Tibial artery (tissue), 4 donors: ENCODE measurements at regions not wholly inside any gene's neighbourhood (a gene's known extent, or its start where the extent isn't known, plus 50 kb on each side); places are given as distances from the start of the nearest gene placed in this dataset.

ENCODE experiments used
- DNase-seq, 2 donors: peaks; one replicate each; pipeline ENCODE4 v3.0.0-alpha.2; 2019
- H3K27ac ChIP-seq, 2 donors: fragments of 200-600 bp; sonication (generic) in 1 of 2; 1 replicate in 1 of 2; 2 replicates in 1 of 2; pipeline ENCODE4 v1.5.1; 2018 to 2019; ENCODE audit warnings: mild to moderate bottlenecking in 1 of 2
- H3K27me3 ChIP-seq, 2 donors: fragments of 200-600 bp; sonication (generic) in 1 of 2; one replicate each; pipeline versions ENCODE4 v1.5.1 to v1.6.0; 2016 to 2019
- H3K36me3 ChIP-seq, 3 donors: fragments of 200-600 bp; sonication (generic) in 2 of 3; one replicate each; pipeline ENCODE4 v1.5.1; 2016 to 2019; ENCODE audit warnings: mild to moderate bottlenecking in 2 of 3
- H3K4me1 ChIP-seq, 4 donors: fragments of 200-600 bp; sonication (generic) in 2 of 4; 1 replicate in 3 of 4; 2 replicates in 1 of 4; pipeline ENCODE4 v1.5.1; 2016 to 2019
- H3K4me3 ChIP-seq, 2 donors: fragments of 200-600 bp; sonication (generic) in 1 of 2; 1 replicate in 1 of 2; 2 replicates in 1 of 2; pipeline ENCODE4 v1.5.1; 2018 to 2019; ENCODE audit warnings: mild to moderate bottlenecking in 2 of 2
- H3K9me3 ChIP-seq, 3 donors: fragments of 200-600 bp; sonication (generic) in 1 of 3; one replicate each; pipeline ENCODE4 v1.5.1; 2016 to 2019
- intact Hi-C: fragments of 100-400 bp; cut with DNase I; formaldehyde crosslinking; loops from one replicate; pipeline ENCODE4 v1.15.0; 2023; ENCODE audit warnings: low total_unique reads
- TF ChIP-seq, protein P1 (sequence below), 2 experiments: fragments of 200-600 bp in 1 of 2; fragments of 450-650 bp in 1 of 2; IDR thresholded peaks; one replicate each; pipeline ENCODE4 v1.5.1; 2017 to 2019; ENCODE audit warnings: antibody characterized with exemption in 2 of 2, mild to moderate bottlenecking in 1 of 2, moderate library complexity in 1 of 2

- Histone ChIP-seq H3K4me1 (peaks cover 0 to 22% (median 5%) of the 10 kb centered on the region in 4 donors), H3K27ac (peak overlapping the region; percentile 50 to 53), H3K36me3 (no peaks in the 10 kb centered on the region), H3K9me3 (no peaks in the 10 kb centered on the region), H3K4me3 (peak overlapping the region; percentile 1 to 7), H3K27me3 (no peaks in the 10 kb centered on the region)
- intact Hi-C loops, result no loop called here
- DNase-seq, result peak; percentile 63 to 83
- TF ChIP-seq, protein P1, sequence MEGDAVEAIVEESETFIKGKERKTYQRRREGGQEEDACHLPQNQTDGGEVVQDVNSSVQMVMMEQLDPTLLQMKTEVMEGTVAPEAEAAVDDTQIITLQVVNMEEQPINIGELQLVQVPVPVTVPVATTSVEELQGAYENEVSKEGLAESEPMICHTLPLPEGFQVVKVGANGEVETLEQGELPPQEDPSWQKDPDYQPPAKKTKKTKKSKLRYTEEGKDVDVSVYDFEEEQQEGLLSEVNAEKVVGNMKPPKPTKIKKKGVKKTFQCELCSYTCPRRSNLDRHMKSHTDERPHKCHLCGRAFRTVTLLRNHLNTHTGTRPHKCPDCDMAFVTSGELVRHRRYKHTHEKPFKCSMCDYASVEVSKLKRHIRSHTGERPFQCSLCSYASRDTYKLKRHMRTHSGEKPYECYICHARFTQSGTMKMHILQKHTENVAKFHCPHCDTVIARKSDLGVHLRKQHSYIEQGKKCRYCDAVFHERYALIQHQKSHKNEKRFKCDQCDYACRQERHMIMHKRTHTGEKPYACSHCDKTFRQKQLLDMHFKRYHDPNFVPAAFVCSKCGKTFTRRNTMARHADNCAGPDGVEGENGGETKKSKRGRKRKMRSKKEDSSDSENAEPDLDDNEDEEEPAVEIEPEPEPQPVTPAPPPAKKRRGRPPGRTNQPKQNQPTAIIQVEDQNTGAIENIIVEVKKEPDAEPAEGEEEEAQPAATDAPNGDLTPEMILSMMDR (IDR thresholded peaks at IDR 0.05), result no peak
Observed at GRCh38 chr10:3482200-3482993, 302.6 kb downstream of the KLF6 start.

- TF ChIP-seq, protein P1 (IDR thresholded peaks at IDR 0.05), result no peak
- H3K4me1 ChIP-seq, result peaks cover 0 to 22% (median 5%) of the 10 kb centered on the region in 4 donors
- DNase-seq, result no peak
- intact Hi-C loops, result no loop called here
- no peaks in the 10 kb centered on the region for H3K9me3 ChIP-seq
- H3K4me3 ChIP-seq, result no peak overlapping the region
- H3K36me3 ChIP-seq, result no peaks in the 10 kb centered on the region
- peak overlapping the region in 1 of 2 donors; percentile 23 for H3K27ac ChIP-seq
- H3K27me3 ChIP-seq, result no peaks in the 10 kb centered on the region
Observed at GRCh38 chr10:3481496-3481895, 303.5 kb downstream of the KLF6 start.

DNA sequence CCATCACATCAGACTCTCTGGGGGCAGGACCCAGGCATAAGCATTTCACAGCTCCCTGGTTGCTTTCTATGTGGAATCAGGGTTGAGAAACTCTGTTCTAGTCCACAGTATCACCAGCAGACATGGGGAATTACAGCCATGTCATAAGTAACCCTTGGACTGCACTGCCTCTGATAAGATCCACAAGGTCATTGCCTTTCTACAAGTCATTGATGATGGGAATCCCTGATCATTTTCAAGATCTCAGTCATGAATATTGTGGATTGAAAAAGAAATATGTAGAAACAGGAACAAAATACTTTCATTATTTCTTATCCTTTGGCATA, 304.1 kb downstream of the KLF6 start:
- Histone ChIP-seq H3K27ac (no peak overlapping the region), H3K36me3 (no peaks in the 10 kb centered on the region), H3K4me1 (peaks cover 0 to 22% (median 5%) of the 10 kb centered on the region in 4 donors), H3K4me3 (no peak overlapping the region), H3K9me3 (no peaks in the 10 kb centered on the region), H3K27me3 (no peaks in the 10 kb centered on the region)
- TF ChIP-seq, protein P1 (IDR thresholded peaks at IDR 0.05), result no peak
- DNase-seq, result no peak
- intact Hi-C loops, result no loop called here

- Histone ChIP-seq H3K36me3 (no peaks in the 10 kb centered on the region), H3K4me1 (peaks cover 0 to 22% (median 5%) of the 10 kb centered on the region in 4 donors), H3K27ac (no peak overlapping the region), H3K27me3 (no peaks in the 10 kb centered on the region), H3K9me3 (no peaks in the 10 kb centered on the region), H3K4me3 (no peak overlapping the region)
- no peak for DNase-seq
- TF ChIP-seq, protein P1 (IDR thresholded peaks at IDR 0.05), result no peak
- intact Hi-C loops, result no loop called here
Observed at GRCh38 chr10:3480281-3480989, 304.6 kb downstream of the KLF6 start.

GRCh38 chr10:3478632-3479240, 306.2 kb upstream of the PITRM1 start:
- Histone ChIP-seq H3K9me3 (no peaks in the 10 kb centered on the region), H3K27me3 (no peaks in the 10 kb centered on the region), H3K4me3 (no peak overlapping the region), H3K36me3 (no peaks in the 10 kb centered on the region), H3K27ac (no peak overlapping the region), H3K4me1 (peaks cover 0 to 11% (median 5%) of the 10 kb centered on the region in 4 donors)
- TF ChIP-seq, protein P1 (IDR thresholded peaks at IDR 0.05), result no peak
- no peak for DNase-seq
- intact Hi-C loops, result loop anchor here (10.0 kb wide), 1 partner anchor 566 kb away; no protein-coding TSS in a partner anchor
